ENCODE measurements at regions not wholly inside any gene's neighbourhood (a gene's known extent, or its start where the extent isn't known, plus 50 kb on each side); places are given as distances from the start of the nearest gene placed in this dataset.

DNA sequence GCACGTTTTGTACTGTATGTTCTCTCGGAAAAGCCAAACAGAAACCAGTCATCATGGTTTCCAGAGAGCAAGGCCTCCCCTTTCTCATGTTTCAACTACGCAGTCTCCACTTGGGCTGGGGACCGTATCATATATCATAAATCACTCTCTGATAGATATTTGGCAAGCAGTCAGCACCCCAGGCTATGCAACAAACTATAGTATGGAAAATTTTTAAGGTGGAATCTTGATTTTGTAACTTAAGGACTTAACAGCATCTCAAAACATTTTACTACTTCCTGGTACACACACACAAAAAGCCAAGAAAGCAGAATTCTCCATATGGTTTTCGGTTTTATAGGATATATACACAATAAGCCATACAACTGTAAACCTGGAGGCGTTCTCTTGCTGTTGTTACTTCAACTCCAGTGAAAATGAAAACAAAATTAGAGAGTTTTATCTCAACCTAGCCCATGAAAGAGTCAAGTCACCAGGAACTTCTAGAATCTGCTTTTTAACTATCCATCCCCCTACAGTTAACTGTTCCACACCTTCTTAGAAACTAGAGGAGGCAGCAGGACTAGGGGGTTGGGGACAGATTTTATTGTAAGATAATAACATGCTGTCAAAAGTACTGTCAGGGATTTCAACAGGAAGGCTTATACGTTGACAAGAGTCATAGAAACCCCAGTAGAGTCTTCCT, 283.4 kb downstream of the NFIB start:
- TF ChIP-seq, protein P1, sequence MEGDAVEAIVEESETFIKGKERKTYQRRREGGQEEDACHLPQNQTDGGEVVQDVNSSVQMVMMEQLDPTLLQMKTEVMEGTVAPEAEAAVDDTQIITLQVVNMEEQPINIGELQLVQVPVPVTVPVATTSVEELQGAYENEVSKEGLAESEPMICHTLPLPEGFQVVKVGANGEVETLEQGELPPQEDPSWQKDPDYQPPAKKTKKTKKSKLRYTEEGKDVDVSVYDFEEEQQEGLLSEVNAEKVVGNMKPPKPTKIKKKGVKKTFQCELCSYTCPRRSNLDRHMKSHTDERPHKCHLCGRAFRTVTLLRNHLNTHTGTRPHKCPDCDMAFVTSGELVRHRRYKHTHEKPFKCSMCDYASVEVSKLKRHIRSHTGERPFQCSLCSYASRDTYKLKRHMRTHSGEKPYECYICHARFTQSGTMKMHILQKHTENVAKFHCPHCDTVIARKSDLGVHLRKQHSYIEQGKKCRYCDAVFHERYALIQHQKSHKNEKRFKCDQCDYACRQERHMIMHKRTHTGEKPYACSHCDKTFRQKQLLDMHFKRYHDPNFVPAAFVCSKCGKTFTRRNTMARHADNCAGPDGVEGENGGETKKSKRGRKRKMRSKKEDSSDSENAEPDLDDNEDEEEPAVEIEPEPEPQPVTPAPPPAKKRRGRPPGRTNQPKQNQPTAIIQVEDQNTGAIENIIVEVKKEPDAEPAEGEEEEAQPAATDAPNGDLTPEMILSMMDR (IDR thresholded peaks at IDR 0.05; ENCODE audit: low read length): no peak
- TF ChIP-seq EZH2 (IDR thresholded peaks at IDR 0.05; ENCODE audit: borderline replicate concordance, low read length): no peak
